Right lobe of liver (tissue), 6 donors: ENCODE measurements at regions not wholly inside any gene's neighbourhood (a gene's known extent, or its start where the extent isn't known, plus 50 kb on each side); places are given as distances from the start of the nearest gene placed in this dataset.

Source experiments
- ATAC-seq, 4 donors: fragments of 200-7000 bp; cut with Tn5 transposase; one replicate each; pipeline ENCODE4 v1.9.1; 2020; ENCODE audit warnings: mild to moderate bottlenecking in 4 of 4, moderate library complexity in 4 of 4
- DNase-seq, 3 donors: peaks; one replicate each; pipeline ENCODE4 v3.0.0-alpha.2; 2020
- H3K27ac ChIP-seq, 3 donors: fragments of 200-600 bp; one replicate each; pipeline ENCODE4 v1.8.0; 2022
- H3K27me3 ChIP-seq, 2 donors: fragments of 200-600 bp; one replicate each; pipeline ENCODE4 v1.8.0; 2022
- H3K36me3 ChIP-seq, 4 donors: fragments of 200-600 bp; sonication (generic) in 1 of 4; one replicate each; pipeline versions ENCODE4 v1.5.1 to v1.8.0; 2017 to 2022; ENCODE audit warnings: control low read depth in 1 of 4
- H3K4me1 ChIP-seq, 4 donors: fragments of 200-600 bp; sonication (generic) in 1 of 4; one replicate each; pipeline versions ENCODE4 v1.5.1 to v1.8.0; 2017 to 2022; ENCODE audit warnings: control low read depth in 1 of 4
- H3K4me3 ChIP-seq, 3 donors: fragments of 200-600 bp; one replicate each; pipeline ENCODE4 v1.8.0; 2022
- H3K9me3 ChIP-seq, 4 donors: fragments of 200-600 bp; sonication (generic) in 1 of 4; one replicate each; pipeline versions ENCODE4 v1.5.1 to v1.8.0; 2017 to 2022; ENCODE audit warnings: control low read depth in 1 of 4
- POLR2A ChIP-seq: fragments of 450-650 bp; IDR thresholded peaks from one replicate; pipeline ENCODE4 v1.6.1; 2017; ENCODE audit warnings: antibody characterized with exemption, mild to moderate bottlenecking
- WGBS: methylation state at CpG from one replicate; pipeline ENCODE4 v1.1.6; 2018; ENCODE audit warnings: low coverage, low lambda C conversion rate; ENCODE audit not compliant: insufficient coverage; ENCODE audit errors: missing lambda C conversion rate; 5-methylcytosine and 5-hydroxymethylcytosine counted together
- intact Hi-C, 2 donors: fragments of 100-400 bp; cut with DNase I; formaldehyde crosslinking; loops; one replicate each; pipeline versions ENCODE4 v1.11.2 to v1.14.1; 2022
- TF ChIP-seq, protein P1 (sequence below), 4 donors: fragments of 200-600 bp in 3 of 4; fragments of 450-650 bp in 1 of 4; IDR thresholded peaks; one replicate each; pipeline versions ENCODE4 v1.5.1 to v1.8.0; 2016 to 2022; ENCODE audit warnings: antibody characterized with exemption in 4 of 4, mild to moderate bottlenecking in 2 of 4
- donor health status: DM: no; HTN: yes; CAD: no.
- donor health status: DM: no; HTN: no; CAD: no.
- donor health status: DM: no; HTN: no; CAD: no.
- donor health status: DM: no; HTN: yes; CAD: no.
- donor health status: DM: no; HTN: yes; CAD: no.

DNA sequence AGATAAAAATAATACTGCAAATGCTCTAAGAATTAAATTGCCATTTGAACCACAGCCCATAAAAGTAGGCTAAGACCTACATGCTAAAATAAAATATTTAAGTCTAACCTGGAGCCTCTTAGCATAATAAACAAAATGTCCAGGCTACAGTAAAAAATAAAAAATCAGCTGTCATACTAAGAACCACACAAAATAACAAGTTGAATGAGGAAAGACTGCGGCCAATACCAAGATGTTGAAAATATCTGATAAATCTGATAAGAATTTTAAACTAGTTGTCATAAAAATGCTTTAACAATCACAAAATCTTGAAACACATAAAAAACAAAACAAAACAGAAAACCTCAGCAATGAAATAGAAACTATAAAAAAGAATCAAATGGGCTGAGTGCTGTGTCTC lies 336.9 kb upstream of the MSX2 start:
- DNase-seq (no peak), ATAC-seq (no peak)
- no peak overlapping the region for H3K27ac ChIP-seq
- WGBS: 80% methylated on average over 1 of the region's 1 CpG
- no peak overlapping the region for H3K4me3 ChIP-seq
- H3K4me1 ChIP-seq: no peaks in the 10 kb centered on the region
- TF ChIP-seq, protein P1, sequence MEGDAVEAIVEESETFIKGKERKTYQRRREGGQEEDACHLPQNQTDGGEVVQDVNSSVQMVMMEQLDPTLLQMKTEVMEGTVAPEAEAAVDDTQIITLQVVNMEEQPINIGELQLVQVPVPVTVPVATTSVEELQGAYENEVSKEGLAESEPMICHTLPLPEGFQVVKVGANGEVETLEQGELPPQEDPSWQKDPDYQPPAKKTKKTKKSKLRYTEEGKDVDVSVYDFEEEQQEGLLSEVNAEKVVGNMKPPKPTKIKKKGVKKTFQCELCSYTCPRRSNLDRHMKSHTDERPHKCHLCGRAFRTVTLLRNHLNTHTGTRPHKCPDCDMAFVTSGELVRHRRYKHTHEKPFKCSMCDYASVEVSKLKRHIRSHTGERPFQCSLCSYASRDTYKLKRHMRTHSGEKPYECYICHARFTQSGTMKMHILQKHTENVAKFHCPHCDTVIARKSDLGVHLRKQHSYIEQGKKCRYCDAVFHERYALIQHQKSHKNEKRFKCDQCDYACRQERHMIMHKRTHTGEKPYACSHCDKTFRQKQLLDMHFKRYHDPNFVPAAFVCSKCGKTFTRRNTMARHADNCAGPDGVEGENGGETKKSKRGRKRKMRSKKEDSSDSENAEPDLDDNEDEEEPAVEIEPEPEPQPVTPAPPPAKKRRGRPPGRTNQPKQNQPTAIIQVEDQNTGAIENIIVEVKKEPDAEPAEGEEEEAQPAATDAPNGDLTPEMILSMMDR (IDR thresholded peaks at IDR 0.05): no peak
- no peak for TF ChIP-seq POLR2A
- H3K9me3 ChIP-seq: no peaks in the 10 kb centered on the region
- no peaks in the 10 kb centered on the region for H3K36me3 ChIP-seq
- intact Hi-C loops: no loop called here
- H3K27me3 ChIP-seq: no peaks in the 10 kb centered on the region

DNA sequence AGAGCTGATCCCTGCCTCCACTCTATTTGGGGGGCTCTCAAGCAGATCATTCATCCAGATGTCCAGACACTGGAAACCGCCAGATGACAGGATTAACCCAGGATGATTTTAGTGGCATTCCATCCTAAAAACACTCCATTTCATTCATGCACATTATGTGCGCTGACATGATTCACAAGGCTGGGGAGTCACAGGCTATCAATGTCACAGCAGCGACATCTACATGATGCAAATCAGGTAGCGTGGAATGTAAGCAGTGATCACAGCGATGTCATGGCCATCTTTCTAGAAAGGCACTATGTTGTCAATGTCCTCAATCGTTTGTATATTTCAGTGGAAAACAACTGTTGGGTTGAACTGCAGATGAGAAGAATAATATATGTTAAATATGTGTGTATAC lies 331.5 kb upstream of the MSX2 start:
- no peaks in the 10 kb centered on the region for H3K9me3 ChIP-seq
- no peaks in the 10 kb centered on the region for H3K36me3 ChIP-seq
- no peak for ATAC-seq
- TF ChIP-seq POLR2A: no peak
- TF ChIP-seq, protein P1 (IDR thresholded peaks at IDR 0.05): no peak
- DNase-seq: no peak
- H3K27ac ChIP-seq: no peak overlapping the region
- intact Hi-C loops: no loop called here
- H3K27me3 ChIP-seq: no peaks in the 10 kb centered on the region
- WGBS: 45% methylated on average over 4 of the region's 6 CpGs
- no peaks in the 10 kb centered on the region for H3K4me1 ChIP-seq
- no peak overlapping the region for H3K4me3 ChIP-seq

DNA sequence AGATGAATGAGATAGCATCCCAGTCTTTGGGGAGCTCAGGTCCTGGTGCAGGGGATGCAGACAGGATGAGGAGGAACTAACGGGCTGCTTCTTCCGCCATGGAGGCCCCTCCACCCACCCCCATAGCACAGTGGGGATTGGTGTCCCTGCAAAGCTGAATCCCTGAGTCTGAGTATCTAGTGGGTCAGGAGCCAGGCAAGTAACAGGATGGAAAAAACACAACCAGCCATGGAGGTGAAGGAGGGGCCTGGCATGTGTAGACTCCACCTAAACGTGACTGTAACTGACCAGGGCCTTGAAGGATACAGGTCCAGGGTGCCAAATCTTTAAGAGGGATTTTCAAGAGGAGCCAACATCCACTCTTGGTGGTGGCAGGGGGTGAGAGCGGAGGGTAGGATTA lies 327.8 kb upstream of the MSX2 start:
- Histone ChIP-seq H3K36me3 (no peaks in the 10 kb centered on the region), H3K27me3 (no peaks in the 10 kb centered on the region), H3K27ac (no peak overlapping the region), H3K4me1 (no peaks in the 10 kb centered on the region), H3K4me3 (no peak overlapping the region), H3K9me3 (no peaks in the 10 kb centered on the region)
- ATAC-seq (no peak), DNase-seq (no peak)
- 59% methylated on average over 3 of the region's 4 CpGs for WGBS
- intact Hi-C loops: no loop called here
- TF ChIP-seq, protein P1 (IDR thresholded peaks at IDR 0.05): no peak
- TF ChIP-seq POLR2A: no peak

DNA sequence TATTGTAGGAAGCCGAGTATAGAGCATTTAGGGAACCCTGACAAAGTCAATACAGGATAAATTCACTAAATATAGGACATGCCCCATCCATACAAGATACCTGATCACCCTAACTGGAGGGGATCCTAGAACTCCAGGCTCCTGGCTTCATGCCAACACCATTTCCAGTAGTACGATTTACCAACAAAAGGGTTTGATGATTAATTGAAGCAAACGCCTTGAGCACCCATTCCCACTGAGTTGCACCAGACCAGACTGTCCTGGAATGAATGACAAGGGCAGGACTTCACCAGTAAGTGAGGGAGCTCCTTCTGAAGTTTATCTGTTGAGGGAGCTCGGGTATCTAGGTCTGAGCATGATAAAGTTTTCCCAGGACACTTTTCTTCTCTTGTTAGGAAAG lies 327.2 kb upstream of the MSX2 start:
- no peak for TF ChIP-seq POLR2A
- TF ChIP-seq, protein P1 (IDR thresholded peaks at IDR 0.05): no peak
- no peak overlapping the region for H3K27ac ChIP-seq
- no peak for ATAC-seq
- DNase-seq: no peak
- no peaks in the 10 kb centered on the region for H3K9me3 ChIP-seq
- WGBS: 28% methylated on average over 4 of the region's 4 CpGs
- H3K4me3 ChIP-seq: no peak overlapping the region
- no peaks in the 10 kb centered on the region for H3K36me3 ChIP-seq
- H3K27me3 ChIP-seq: no peaks in the 10 kb centered on the region
- no peaks in the 10 kb centered on the region for H3K4me1 ChIP-seq
- intact Hi-C loops: no loop called here

DNA sequence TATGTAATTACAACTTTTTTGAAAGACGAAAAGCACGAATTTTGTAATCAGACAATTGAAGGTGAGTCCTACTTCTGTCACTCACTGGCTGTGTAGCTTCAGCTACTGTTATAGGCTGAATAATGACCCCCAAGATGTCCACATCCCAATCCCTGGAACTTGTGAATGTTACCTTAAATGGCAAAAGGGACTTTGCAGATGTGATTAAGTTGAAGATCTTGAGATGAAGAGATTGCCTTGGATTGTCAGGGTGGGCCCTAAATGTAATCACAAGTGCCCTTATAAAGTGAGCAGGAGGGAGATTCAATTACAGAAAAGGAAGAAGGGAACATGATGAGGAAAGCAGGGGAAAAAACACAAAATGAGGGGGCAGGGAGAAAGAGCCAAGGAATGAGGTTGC lies 326.2 kb upstream of the MSX2 start:
- Histone ChIP-seq H3K27me3 (no peaks in the 10 kb centered on the region), H3K27ac (no peak overlapping the region), H3K4me3 (no peak overlapping the region), H3K36me3 (no peaks in the 10 kb centered on the region), H3K4me1 (no peaks in the 10 kb centered on the region), H3K9me3 (no peaks in the 10 kb centered on the region)
- 34% methylated on average over 2 of the region's 2 CpGs for WGBS
- DNase-seq: no peak
- no peak for ATAC-seq
- no peak for TF ChIP-seq POLR2A
- TF ChIP-seq, protein P1 (IDR thresholded peaks at IDR 0.05): no peak
- intact Hi-C loops: no loop called here
